ENCODE measurements at regions not wholly inside any gene's neighbourhood (a gene's known extent, or its start where the extent isn't known, plus 50 kb on each side); places are given as distances from the start of the nearest gene placed in this dataset.

DNA sequence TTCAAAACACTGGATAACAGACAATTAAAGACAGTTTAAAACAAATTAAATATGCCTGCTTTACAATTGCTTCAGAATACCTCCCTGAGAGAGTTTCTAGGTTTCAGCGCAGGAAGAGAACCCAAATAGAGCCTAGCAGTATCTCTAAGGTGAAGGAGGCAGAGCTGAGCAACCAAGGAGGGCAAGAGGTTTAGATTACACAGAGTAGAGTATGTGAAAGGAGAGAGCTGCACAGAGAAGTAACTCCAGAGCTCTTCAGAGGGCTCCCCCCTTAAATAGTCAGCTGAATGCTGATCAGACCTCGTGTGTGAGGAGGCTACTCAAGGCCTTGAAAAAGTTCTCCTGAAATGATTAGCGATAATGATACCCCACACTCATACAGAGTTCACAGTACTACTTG is 386.5 kb upstream of the TCF4 start:
- no peak overlapping the region for H2AFZ ChIP-seq (ENCODE audit: low read depth, low read length, severe bottlenecking)
- H3K4me2 ChIP-seq (ENCODE audit: low read depth, low read length, poor library complexity, severe bottlenecking), result no peak overlapping the region
- H3K4me3 ChIP-seq (ENCODE audit: insufficient read depth, low read length, poor library complexity, severe bottlenecking), result no peak overlapping the region
- H3K9me2 ChIP-seq (replicated peaks; ENCODE audit: insufficient read depth, low read length), result no peaks in the 10 kb centered on the region
- no peaks in the 10 kb centered on the region for H3F3A ChIP-seq (ENCODE audit: insufficient read depth)
- no peak overlapping the region for H3K9ac ChIP-seq (ENCODE audit: low read length)
- H3K27ac ChIP-seq (ENCODE audit: low read depth, low read length), result no peak overlapping the region
- H3K79me2 ChIP-seq (ENCODE audit: insufficient read depth, low read length), result no peaks in the 10 kb centered on the region
- no peaks in the 10 kb centered on the region for H3K36me3 ChIP-seq (ENCODE audit: low read length)
- H4K20me1 ChIP-seq (ENCODE audit: low read depth, low read length), result no peaks in the 10 kb centered on the region
- no peaks in the 10 kb centered on the region for H3K27me3 ChIP-seq (ENCODE audit: low read length)
- no peaks in the 10 kb centered on the region for H3K9me3 ChIP-seq (ENCODE audit: insufficient read depth, low read length)
- TF ChIP-seq, protein P1, sequence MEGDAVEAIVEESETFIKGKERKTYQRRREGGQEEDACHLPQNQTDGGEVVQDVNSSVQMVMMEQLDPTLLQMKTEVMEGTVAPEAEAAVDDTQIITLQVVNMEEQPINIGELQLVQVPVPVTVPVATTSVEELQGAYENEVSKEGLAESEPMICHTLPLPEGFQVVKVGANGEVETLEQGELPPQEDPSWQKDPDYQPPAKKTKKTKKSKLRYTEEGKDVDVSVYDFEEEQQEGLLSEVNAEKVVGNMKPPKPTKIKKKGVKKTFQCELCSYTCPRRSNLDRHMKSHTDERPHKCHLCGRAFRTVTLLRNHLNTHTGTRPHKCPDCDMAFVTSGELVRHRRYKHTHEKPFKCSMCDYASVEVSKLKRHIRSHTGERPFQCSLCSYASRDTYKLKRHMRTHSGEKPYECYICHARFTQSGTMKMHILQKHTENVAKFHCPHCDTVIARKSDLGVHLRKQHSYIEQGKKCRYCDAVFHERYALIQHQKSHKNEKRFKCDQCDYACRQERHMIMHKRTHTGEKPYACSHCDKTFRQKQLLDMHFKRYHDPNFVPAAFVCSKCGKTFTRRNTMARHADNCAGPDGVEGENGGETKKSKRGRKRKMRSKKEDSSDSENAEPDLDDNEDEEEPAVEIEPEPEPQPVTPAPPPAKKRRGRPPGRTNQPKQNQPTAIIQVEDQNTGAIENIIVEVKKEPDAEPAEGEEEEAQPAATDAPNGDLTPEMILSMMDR (IDR thresholded peaks at IDR 0.05; ENCODE audit: insufficient read depth, low read length, poor library complexity, severe bottlenecking), result no peak
- TF ChIP-seq EZH2phosphoT487 (conservative IDR thresholded peaks at IDR 0.05; ENCODE audit: low read length), result no peak

DNA sequence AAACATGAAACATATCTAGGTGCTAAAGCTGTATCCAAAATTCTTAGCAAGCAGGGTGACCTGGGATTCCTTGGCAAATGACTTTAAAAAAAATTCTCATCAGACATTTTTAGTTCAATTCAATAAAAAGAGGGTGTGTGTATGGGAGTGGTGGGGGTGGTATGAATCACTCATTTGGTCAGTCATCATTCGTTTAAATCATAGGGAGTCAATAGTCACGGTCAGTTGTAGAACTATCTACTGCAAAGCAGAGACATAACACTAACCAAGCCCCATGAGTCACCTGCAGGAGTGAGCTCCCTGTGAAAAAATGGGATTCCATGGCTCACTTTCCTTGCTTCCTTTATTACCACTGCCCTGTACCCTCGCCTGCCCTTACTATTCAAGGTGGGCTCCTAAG is 380.6 kb upstream of the TCF4 start:
- Histone ChIP-seq H3K36me3 (ENCODE audit: low read length) (no peaks in the 10 kb centered on the region), H3K27ac (ENCODE audit: low read depth, low read length) (no peak overlapping the region), H3K9me3 (ENCODE audit: insufficient read depth, low read length) (no peaks in the 10 kb centered on the region), H3K9me2 (replicated peaks; ENCODE audit: insufficient read depth, low read length) (0 out of 2 replicates have a peak, but pooled peaks cover 2% of the 10 kb centered on the region), H3K27me3 (ENCODE audit: low read length) (no peaks in the 10 kb centered on the region), H3K79me2 (ENCODE audit: insufficient read depth, low read length) (no peaks in the 10 kb centered on the region), H3K9ac (ENCODE audit: low read length) (no peak overlapping the region), H3K4me3 (ENCODE audit: insufficient read depth, low read length, poor library complexity, severe bottlenecking) (no peak overlapping the region), H4K20me1 (ENCODE audit: low read depth, low read length) (no peaks in the 10 kb centered on the region), H3F3A (ENCODE audit: insufficient read depth) (no peaks in the 10 kb centered on the region), H3K4me2 (ENCODE audit: low read depth, low read length, poor library complexity, severe bottlenecking) (no peak overlapping the region), H2AFZ (ENCODE audit: low read depth, low read length, severe bottlenecking) (no peak overlapping the region)
- TF ChIP-seq, protein P1 (IDR thresholded peaks at IDR 0.05; ENCODE audit: insufficient read depth, low read length, poor library complexity, severe bottlenecking), result no peak
- no peak for TF ChIP-seq EZH2phosphoT487 (conservative IDR thresholded peaks at IDR 0.05; ENCODE audit: low read length)

DNA sequence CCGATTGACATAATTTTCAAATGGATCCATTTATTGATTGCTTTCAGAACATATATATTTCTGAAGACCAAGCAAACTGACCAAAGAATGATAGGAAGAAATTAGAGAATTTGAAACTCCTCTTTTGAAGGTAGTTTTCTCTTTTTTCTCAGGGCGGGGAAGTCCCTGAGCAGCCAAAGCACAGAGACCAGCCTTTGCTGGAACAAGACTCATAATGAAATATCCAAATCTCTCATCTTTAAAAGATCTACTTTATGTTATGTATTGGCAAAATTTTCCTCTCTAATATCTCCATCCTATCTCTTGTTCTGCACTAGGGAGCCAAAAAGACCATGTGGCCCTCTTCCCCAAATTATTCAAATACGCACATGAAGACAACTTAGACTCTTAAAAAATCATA is 379.0 kb upstream of the TCF4 start:
- H3K9me3 ChIP-seq (ENCODE audit: insufficient read depth, low read length), result no peaks in the 10 kb centered on the region
- 0 out of 2 replicates have a peak, but pooled peaks cover 2% of the 10 kb centered on the region for H3K9me2 ChIP-seq (replicated peaks; ENCODE audit: insufficient read depth, low read length)
- no peaks in the 10 kb centered on the region for H3F3A ChIP-seq (ENCODE audit: insufficient read depth)
- no peaks in the 10 kb centered on the region for H3K27me3 ChIP-seq (ENCODE audit: low read length)
- TF ChIP-seq EZH2phosphoT487 (conservative IDR thresholded peaks at IDR 0.05; ENCODE audit: low read length), result no peak
- TF ChIP-seq, protein P1 (IDR thresholded peaks at IDR 0.05; ENCODE audit: insufficient read depth, low read length, poor library complexity, severe bottlenecking), result no peak
- no peaks in the 10 kb centered on the region for H3K36me3 ChIP-seq (ENCODE audit: low read length)
- no peak overlapping the region for H3K4me3 ChIP-seq (ENCODE audit: insufficient read depth, low read length, poor library complexity, severe bottlenecking)
- H2AFZ ChIP-seq (ENCODE audit: low read depth, low read length, severe bottlenecking), result no peak overlapping the region
- H4K20me1 ChIP-seq (ENCODE audit: low read depth, low read length), result no peaks in the 10 kb centered on the region
- no peak overlapping the region for H3K27ac ChIP-seq (ENCODE audit: low read depth, low read length)
- H3K4me2 ChIP-seq (ENCODE audit: low read depth, low read length, poor library complexity, severe bottlenecking), result no peak overlapping the region
- H3K9ac ChIP-seq (ENCODE audit: low read length), result no peak overlapping the region
- no peaks in the 10 kb centered on the region for H3K79me2 ChIP-seq (ENCODE audit: insufficient read depth, low read length)

All from SU-DHL-6 (cell line).